ENCODE measurements at regions not wholly inside any gene's neighbourhood (a gene's known extent, or its start where the extent isn't known, plus 50 kb on each side); places are given as distances from the start of the nearest gene placed in this dataset.

DNA sequence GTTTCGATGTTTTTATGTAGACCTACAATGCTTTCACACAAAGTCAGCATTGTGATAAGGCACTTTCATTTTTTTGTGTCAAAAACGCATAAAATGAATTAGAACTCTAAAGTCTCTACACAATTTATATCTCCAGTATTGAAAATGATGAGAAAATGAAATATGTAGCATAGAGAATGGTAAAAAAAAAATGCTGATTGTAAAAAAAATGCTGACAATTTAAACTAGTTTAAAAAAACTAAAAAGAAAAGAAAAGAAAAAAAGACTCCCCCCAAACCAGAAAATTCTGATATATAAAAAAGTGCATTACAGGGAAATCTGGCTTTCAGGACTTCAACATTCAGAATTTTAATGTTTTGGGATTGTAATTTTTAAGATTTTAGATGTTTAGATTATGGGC lies 148.1 kb downstream of the FZD1 start:
- TF ChIP-seq, protein P1, sequence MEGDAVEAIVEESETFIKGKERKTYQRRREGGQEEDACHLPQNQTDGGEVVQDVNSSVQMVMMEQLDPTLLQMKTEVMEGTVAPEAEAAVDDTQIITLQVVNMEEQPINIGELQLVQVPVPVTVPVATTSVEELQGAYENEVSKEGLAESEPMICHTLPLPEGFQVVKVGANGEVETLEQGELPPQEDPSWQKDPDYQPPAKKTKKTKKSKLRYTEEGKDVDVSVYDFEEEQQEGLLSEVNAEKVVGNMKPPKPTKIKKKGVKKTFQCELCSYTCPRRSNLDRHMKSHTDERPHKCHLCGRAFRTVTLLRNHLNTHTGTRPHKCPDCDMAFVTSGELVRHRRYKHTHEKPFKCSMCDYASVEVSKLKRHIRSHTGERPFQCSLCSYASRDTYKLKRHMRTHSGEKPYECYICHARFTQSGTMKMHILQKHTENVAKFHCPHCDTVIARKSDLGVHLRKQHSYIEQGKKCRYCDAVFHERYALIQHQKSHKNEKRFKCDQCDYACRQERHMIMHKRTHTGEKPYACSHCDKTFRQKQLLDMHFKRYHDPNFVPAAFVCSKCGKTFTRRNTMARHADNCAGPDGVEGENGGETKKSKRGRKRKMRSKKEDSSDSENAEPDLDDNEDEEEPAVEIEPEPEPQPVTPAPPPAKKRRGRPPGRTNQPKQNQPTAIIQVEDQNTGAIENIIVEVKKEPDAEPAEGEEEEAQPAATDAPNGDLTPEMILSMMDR (IDR thresholded peaks at IDR 0.05; ENCODE audit: borderline replicate concordance, insufficient read depth, low read depth, low read length): no peak
- H3K4me3 ChIP-seq (ENCODE audit: low read depth, low read length): no peak overlapping the region

DNA sequence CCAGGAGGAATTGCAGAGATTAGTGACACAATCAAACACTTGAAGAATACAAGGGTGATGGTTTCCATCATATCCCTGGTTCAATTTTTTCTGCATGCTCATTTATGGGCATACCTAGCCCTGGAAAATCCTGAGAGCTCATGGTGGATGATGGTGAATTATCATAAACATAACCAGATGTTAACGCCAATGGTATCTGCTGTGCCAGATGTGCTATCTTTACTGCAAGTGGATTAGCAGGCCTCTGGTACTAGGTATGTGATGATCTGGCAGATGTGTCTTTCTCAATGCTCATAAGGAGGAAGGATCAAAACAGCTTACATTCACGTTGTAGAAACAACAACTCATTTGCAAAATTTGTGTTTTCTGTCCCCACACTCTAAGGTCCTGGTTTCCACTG lies 150.5 kb downstream of the FZD1 start:
- TF ChIP-seq, protein P1 (IDR thresholded peaks at IDR 0.05; ENCODE audit: borderline replicate concordance, insufficient read depth, low read depth, low read length): no peak
- H3K4me3 ChIP-seq (ENCODE audit: low read depth, low read length): no peak overlapping the region

DNA sequence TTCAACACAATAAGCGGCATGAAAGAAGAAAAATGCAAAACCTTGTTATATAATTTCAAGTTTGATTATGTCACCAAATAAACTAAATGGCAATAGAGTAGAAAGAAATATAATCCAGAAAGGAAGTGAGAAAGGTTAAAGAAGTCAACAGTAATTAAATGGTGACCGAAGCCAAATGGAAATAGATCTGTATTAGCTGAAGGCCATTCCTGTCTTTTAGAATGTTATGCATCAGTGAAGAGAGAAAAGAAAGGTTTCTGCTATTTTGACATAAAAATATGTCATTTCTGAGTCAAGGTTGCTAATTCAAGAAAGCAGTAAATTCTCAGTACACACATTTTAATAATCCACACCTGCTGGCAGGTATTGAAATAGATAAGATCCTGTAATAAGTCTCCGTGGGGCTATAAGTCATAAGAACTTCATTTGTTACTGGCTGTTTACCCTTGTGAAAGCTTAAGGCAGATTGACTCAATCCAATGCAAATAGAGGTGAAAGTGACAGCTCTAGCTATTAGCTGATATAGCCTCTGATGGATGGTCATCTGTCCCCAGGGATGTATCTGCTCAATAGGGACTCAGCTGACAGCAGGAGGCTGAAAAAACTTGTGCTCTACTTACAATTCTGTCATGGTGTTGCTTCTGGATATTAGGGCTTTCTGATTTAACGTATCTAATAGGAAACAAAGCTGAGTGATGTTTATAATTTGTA lies 152.1 kb downstream of the FZD1 start:
- H3K4me3 ChIP-seq (ENCODE audit: low read depth, low read length): no peak overlapping the region
- TF ChIP-seq, protein P1 (IDR thresholded peaks at IDR 0.05; ENCODE audit: borderline replicate concordance, insufficient read depth, low read depth, low read length): no peak

DNA sequence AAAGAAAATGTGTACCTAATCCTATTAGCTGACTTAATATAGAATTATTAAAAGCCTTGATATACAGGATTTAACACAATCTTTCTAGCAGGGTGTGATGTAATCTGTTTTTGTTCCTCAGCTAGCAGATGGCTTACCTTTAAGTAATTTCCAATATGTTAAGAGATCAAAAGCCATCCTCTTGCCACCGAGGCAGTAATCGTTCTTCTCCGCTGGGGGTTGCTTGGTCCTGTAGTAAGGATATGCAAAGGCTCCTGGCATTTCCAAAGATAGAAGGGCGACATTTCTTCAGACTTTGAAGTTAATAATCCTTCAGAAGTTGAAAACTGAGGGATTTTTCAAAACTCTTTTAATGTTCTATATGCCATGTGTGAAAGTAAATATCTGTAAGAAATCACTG lies 156.4 kb downstream of the FZD1 start:
- no peak overlapping the region for H3K4me3 ChIP-seq (ENCODE audit: low read depth, low read length)
- TF ChIP-seq, protein P1 (IDR thresholded peaks at IDR 0.05; ENCODE audit: borderline replicate concordance, insufficient read depth, low read depth, low read length): no peak

DNA sequence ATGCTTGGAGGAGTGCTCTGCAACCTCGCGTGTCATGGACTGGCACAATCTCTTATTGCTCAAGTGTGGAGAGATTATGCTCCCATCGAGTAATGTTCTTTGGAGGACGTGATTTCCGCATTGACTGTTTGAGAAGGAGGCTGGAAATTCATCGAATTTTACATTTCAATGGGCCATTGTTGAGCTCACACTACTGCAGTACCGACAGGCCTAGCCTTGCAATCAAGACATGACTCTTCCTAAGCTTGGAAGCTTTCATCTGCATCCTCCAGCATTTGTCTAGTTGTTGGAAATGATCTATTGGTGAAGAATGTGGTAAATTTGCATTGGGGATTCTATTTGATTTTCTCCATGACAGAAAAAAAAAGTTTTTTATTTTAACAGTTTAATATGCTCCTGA lies 156.8 kb downstream of the FZD1 start:
- no peak overlapping the region for H3K4me3 ChIP-seq (ENCODE audit: low read depth, low read length)
- TF ChIP-seq, protein P1 (IDR thresholded peaks at IDR 0.05; ENCODE audit: borderline replicate concordance, insufficient read depth, low read depth, low read length): no peak

DNA sequence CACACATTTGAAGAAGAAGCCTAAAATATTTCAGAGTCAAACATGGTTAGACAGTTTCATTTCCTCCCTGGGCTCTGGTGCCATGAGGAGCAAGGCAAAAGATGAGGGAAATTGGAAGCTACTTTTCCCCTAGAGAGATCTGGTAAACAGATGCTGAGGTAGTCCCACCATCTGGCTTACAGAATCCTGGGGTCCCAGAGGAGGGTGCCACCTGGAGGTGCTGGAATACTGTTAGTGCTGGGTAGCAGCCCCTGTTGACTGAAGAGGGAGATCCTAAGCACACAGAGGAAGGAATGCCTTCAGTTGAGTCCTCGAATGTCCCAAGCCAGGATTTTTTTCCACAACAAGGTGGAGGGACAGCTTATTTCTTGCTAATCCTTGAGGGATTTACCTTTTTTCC lies 160.1 kb downstream of the FZD1 start:
- TF ChIP-seq, protein P1 (IDR thresholded peaks at IDR 0.05; ENCODE audit: borderline replicate concordance, insufficient read depth, low read depth, low read length): no peak
- H3K4me3 ChIP-seq (ENCODE audit: low read depth, low read length): no peak overlapping the region

DNA sequence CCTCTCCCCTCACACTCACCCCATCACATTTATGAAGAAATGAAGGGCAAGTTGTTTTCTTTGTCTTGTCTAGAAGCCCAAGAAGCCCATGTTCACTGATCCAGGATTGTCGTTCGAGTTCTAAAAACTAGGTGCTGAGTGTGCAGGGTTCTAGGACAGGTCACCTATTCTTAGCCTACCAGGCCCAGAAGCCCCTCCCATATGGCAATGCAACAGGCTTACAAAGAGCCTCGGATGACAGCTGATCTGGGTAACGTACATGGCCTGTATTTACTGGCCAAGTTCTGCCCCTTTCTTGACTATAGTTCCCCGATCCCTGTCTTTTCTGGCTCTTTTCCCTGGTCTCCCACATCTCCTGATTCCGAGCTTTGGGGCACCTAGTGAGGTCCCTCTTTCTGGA lies 160.9 kb downstream of the FZD1 start:
- H3K4me3 ChIP-seq (ENCODE audit: low read depth, low read length): no peak overlapping the region
- TF ChIP-seq, protein P1 (IDR thresholded peaks at IDR 0.05; ENCODE audit: borderline replicate concordance, insufficient read depth, low read depth, low read length): no peak
